ENCODE measurements at regions not wholly inside any gene's neighbourhood (a gene's known extent, or its start where the extent isn't known, plus 50 kb on each side); places are given as distances from the start of the nearest gene placed in this dataset.
"Not testable (repeated sequence)": the region's sequence is repeated elsewhere in the genome, so short reads cannot be mapped to it uniquely, and the experiment has no call there.

DNA sequence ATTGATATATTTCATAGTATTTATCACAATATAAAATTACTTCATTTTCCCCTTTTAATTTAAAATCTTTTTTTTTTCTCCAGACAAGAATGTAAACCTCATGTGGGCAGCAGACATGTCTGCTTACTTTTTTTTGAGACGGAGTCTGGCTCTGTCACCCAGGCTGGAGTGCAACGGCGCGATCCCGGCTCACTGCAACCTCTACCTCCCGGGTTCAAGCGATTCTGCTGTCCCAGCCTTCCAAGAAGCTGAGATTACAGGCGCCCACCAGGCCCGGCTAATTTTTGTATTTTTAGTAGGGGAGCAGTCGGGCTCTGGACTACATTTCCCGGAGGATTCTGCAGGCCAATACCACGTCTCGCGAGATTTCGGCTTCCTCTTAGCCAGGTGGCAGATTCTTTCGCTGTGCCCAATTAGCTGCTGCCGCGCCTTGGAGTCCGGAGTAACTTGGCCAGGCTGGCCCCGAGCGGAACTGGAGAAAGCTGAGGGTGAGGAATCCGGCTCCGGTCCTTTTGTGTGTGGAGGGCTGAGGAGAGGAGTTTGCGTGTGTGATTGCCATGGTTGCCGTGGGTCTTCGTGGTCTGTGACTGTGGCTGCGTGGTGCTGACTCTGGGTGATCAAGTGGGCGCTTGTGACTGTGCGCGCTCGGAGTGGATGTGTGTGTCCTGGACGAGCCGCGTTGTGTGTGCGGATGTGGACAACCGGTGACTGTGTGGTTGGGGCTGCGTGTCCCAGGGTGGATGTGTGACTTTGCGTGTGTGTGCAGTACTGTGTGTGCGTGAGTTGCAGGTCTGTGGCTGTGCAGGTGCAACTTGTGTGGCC, 313.0 kb upstream of the ZNF337 start:
- H3K27me3 Mint-ChIP-seq; H3K36me3 Mint-ChIP-seq; H3K4me1 Mint-ChIP-seq; ATAC-seq (ENCODE audit: low read depth); H3K9me3 Mint-ChIP-seq: not testable (repeated sequence)
- Mint-ChIP-seq H3K27ac (peak overlapping the region; percentile 89), H3K4me3 (peak overlapping the region; percentile 98)
- DNase-seq, result peak; percentile 65
- POLR2A ChIA-PET, result interaction anchor here (0.7 kb wide), 1 partner anchor 50 kb away, joined by 3 read pairs; no protein-coding TSS in a partner anchor

GRCh38 chr20:26008026-26008425, 311.4 kb upstream of the ZNF337 start:
- H3K4me3 Mint-ChIP-seq; H3K27ac Mint-ChIP-seq; H3K36me3 Mint-ChIP-seq; H3K4me1 Mint-ChIP-seq; H3K27me3 Mint-ChIP-seq; DNase-seq; H3K9me3 Mint-ChIP-seq; ATAC-seq (ENCODE audit: low read depth); POLR2A ChIA-PET: not testable (repeated sequence)

DNA sequence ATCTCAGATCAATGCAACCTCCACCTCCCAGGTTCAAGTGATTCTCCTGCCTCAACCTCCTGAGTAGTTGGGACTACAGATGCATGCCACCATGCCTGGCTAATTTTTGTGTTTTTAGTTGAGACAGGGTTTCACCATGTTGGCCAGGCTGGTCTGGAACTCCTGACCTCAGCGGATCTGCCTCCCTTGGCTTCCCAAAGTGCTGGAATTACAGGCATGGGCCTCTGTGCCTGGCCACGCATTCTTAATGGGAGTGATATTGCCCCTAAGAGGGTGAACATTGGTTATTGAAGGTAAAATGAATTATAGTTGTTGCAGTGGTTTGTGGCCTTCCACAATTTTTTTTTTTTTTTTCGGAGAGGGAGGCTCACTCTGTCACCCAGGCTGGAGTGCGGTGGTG, 309.5 kb upstream of the ZNF337 start:
- H3K27ac Mint-ChIP-seq; DNase-seq; H3K9me3 Mint-ChIP-seq; H3K4me3 Mint-ChIP-seq; ATAC-seq (ENCODE audit: low read depth); H3K36me3 Mint-ChIP-seq; H3K27me3 Mint-ChIP-seq; POLR2A ChIA-PET; H3K4me1 Mint-ChIP-seq: not testable (repeated sequence)

DNA sequence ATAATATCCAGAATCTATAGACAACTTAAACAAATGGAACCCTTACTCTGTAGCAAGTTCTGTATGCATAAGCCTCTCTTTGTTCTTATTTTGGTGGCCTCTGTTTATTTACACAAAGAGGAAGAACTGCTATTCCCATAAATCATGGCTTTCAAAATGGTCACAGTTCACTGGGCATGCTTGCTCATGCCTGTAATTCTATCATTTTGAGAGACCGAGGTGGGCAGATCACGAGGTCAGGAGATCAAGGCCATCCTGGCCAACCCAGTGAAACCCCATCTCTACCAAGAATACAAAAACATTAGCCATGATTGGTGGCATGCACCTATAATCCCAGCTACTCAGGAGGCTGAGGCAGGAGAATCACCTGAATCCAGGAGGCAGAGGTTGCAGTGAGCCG, 307.3 kb upstream of the ZNF337 start:
- POLR2A ChIA-PET; H3K36me3 Mint-ChIP-seq; ATAC-seq (ENCODE audit: low read depth); H3K4me3 Mint-ChIP-seq; DNase-seq; H3K4me1 Mint-ChIP-seq; H3K27me3 Mint-ChIP-seq; H3K27ac Mint-ChIP-seq; H3K9me3 Mint-ChIP-seq: not testable (repeated sequence)

DNA sequence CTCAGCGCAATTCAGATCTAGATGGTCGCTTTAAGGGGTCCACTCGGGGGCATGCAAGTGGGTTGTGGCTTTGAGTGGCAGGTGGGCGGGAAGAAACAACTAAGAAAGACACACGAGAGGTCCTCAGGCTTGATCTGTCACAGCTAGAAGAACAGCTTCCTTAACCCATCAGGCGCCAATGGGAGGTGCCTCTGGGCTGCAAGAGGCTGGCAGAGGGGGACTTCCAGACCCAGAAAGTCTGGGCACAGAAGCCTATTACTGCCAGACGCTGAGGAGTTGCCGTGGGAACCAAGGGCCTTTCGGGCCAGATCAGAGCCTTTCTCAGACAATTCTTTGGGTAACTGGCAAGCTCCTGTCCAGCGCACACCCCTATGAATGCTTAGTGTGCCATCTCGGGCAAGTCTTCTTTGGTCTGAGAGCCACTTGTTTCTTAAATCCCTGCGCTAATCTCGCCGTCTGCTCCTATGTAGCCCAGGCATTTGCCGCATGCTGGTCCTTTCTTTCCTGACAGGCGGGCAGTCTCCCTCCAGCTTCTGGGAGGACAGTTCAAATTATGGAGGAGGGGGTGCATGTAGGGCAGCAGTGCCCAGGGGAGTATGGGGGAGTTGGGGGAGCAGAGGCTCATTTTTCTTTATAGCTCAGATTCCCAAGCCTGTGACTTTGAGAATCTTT, 300.9 kb upstream of the ZNF337 start:
- H3K4me3 Mint-ChIP-seq; ATAC-seq (ENCODE audit: low read depth); POLR2A ChIA-PET; H3K36me3 Mint-ChIP-seq; H3K27ac Mint-ChIP-seq; DNase-seq; H3K27me3 Mint-ChIP-seq; H3K9me3 Mint-ChIP-seq; H3K4me1 Mint-ChIP-seq: not testable (repeated sequence)

GRCh38 chr20:25992146-25992545, 295.5 kb upstream of the ZNF337 start:
- peaks cover 8% of the 10 kb centered on the region for H3K4me1 Mint-ChIP-seq
- H3K36me3 Mint-ChIP-seq, result no peaks in the 10 kb centered on the region
- H3K27me3 Mint-ChIP-seq, result peaks cover 3% of the 10 kb centered on the region
- ATAC-seq (ENCODE audit: low read depth), result no peak
- no peak overlapping the region for H3K27ac Mint-ChIP-seq
- H3K9me3 Mint-ChIP-seq, result no peaks in the 10 kb centered on the region
- no peak for DNase-seq
- H3K4me3 Mint-ChIP-seq, result no peak overlapping the region
- POLR2A ChIA-PET, result no interaction called here

GRCh38 chr20:25991756-25992130, 295.1 kb upstream of the ZNF337 start:
- no peak for ATAC-seq (ENCODE audit: low read depth)
- Mint-ChIP-seq H3K4me3 (no peak overlapping the region), H3K36me3 (no peaks in the 10 kb centered on the region), H3K27me3 (peaks cover 3% of the 10 kb centered on the region), H3K27ac (no peak overlapping the region), H3K4me1 (peaks cover 8% of the 10 kb centered on the region), H3K9me3 (no peaks in the 10 kb centered on the region)
- POLR2A ChIA-PET, result no interaction called here
- no peak for DNase-seq

- Mint-ChIP-seq H3K4me3 (no peak overlapping the region), H3K36me3 (no peaks in the 10 kb centered on the region), H3K9me3 (no peaks in the 10 kb centered on the region), H3K27ac (no peak overlapping the region), H3K4me1 (peaks cover 8% of the 10 kb centered on the region), H3K27me3 (peaks cover 5% of the 10 kb centered on the region)
- ATAC-seq (ENCODE audit: low read depth) (no peak), DNase-seq (no peak)
- POLR2A ChIA-PET, result no interaction called here
Observed at GRCh38 chr20:25991051-25991755, 294.6 kb upstream of the ZNF337 start.

GRCh38 chr20:25989686-25990085, 293.0 kb upstream of the ZNF337 start:
- H3K27ac Mint-ChIP-seq; H3K9me3 Mint-ChIP-seq; DNase-seq; ATAC-seq (ENCODE audit: low read depth); POLR2A ChIA-PET; H3K27me3 Mint-ChIP-seq; H3K4me3 Mint-ChIP-seq; H3K36me3 Mint-ChIP-seq: not testable (repeated sequence)
- H3K4me1 Mint-ChIP-seq, result peaks cover 10% of the 10 kb centered on the region

DNA sequence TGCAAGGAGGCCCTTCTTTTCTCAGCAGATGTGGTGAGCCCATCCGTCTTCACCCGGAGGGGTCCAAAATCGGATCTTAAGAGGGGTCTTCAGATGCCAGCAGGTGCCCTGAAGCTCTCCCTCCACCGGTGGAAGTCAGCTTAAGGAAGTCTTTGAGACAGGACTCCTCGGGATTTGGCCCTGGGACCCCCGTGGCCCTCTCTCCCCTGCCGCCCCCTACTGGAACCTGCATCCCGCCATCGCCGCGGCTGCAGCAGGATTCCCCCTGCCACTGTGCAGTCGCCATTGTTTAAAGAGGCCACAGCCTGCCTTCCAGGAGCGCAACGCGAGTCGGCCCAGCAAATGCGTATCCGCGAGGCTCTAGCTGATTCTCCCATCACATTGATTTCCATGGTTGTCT, 292.5 kb upstream of the ZNF337 start:
- Mint-ChIP-seq H3K27ac (no peak overlapping the region), H3K27me3 (peaks cover 6% of the 10 kb centered on the region), H3K36me3 (no peaks in the 10 kb centered on the region), H3K4me1 (peaks cover 10% of the 10 kb centered on the region), H3K4me3 (no peak overlapping the region), H3K9me3 (no peaks in the 10 kb centered on the region)
- no peak for DNase-seq
- no peak for ATAC-seq (ENCODE audit: low read depth)
- POLR2A ChIA-PET, result no interaction called here

- H3K9me3 Mint-ChIP-seq; ATAC-seq (ENCODE audit: low read depth); H3K36me3 Mint-ChIP-seq; POLR2A ChIA-PET; DNase-seq; H3K27me3 Mint-ChIP-seq: not testable (repeated sequence)
- Mint-ChIP-seq H3K27ac (peak overlapping the region; percentile 18), H3K4me1 (peaks cover 10% of the 10 kb centered on the region), H3K4me3 (peak overlapping the region; percentile 5)
Observed at GRCh38 chr20:25987928-25988560, 291.4 kb upstream of the ZNF337 start.

DNA sequence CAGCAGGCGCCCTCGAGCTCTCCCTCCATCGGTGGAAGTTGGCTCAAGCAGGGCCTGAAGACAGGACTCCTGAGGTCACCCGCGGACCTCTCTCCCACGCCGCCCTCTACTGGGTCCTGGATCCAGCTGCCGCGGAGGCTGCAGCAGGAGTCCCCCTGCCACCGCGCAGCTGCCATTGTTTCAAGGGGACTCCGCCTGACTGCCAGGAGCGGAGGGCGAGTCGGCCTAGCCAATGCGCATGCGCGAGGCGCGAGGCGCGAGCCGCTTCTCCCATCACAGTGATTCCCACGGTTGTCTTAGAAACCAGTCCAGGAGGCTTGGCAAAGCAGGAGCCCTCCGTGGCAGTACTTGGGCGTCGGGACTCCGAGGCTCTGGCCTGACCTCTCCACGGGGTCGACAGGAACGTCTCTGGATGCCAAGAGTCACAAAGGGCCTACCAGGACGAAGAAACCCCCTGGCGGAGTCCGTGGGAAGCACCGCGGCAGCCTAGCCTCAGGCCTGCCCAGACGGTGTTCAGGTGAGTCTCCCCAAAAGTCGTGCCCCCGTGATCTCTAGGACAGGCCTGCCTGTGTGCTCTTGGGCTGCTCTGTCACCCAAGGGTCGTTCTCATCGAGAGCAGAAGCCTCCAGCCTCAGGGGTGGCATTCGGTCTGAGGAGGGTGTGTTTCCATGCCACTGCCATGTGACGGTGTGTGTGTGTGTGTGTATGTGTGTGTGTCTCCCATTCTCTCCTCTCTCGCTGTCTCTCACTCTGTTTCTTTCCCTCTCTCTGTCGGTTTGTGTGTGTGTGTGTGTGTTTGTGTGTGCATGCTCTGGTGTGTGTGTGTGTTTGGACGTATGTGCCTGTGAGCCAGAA, 290.6 kb upstream of the ZNF337 start:
- Mint-ChIP-seq H3K36me3 (no peaks in the 10 kb centered on the region), H3K4me3 (peak overlapping the region; percentile 69), H3K9me3 (no peaks in the 10 kb centered on the region), H3K4me1 (peaks cover 13% of the 10 kb centered on the region), H3K27ac (peak overlapping the region; percentile 18), H3K27me3 (peaks cover 4% of the 10 kb centered on the region)
- POLR2A ChIA-PET, result no interaction called here
- peak; percentile 74 for DNase-seq
- ATAC-seq (ENCODE audit: low read depth), result peak; percentile 81

GRCh38 chr20:25985597-25985996, 288.9 kb upstream of the ZNF337 start:
- ATAC-seq (ENCODE audit: low read depth), result no peak
- peak overlapping the region; percentile 28 for H3K4me3 Mint-ChIP-seq
- H3K27ac Mint-ChIP-seq, result no peak overlapping the region
- no peak for DNase-seq
- peaks cover 10% of the 10 kb centered on the region for H3K4me1 Mint-ChIP-seq
- H3K9me3 Mint-ChIP-seq, result no peaks in the 10 kb centered on the region
- H3K27me3 Mint-ChIP-seq, result peaks cover 3% of the 10 kb centered on the region
- POLR2A ChIA-PET, result interaction anchor here (0.6 kb wide), 1 partner anchor 279 kb away, joined by 3 read pairs; no protein-coding TSS in a partner anchor
- no peaks in the 10 kb centered on the region for H3K36me3 Mint-ChIP-seq
